ENCODE measurements at regions not wholly inside any gene's neighbourhood (a gene's known extent, or its start where the extent isn't known, plus 50 kb on each side); places are given as distances from the start of the nearest gene placed in this dataset.
A peak's percentile ranks its signal among the peaks of the same experiment; 100 is the strongest.

DNA sequence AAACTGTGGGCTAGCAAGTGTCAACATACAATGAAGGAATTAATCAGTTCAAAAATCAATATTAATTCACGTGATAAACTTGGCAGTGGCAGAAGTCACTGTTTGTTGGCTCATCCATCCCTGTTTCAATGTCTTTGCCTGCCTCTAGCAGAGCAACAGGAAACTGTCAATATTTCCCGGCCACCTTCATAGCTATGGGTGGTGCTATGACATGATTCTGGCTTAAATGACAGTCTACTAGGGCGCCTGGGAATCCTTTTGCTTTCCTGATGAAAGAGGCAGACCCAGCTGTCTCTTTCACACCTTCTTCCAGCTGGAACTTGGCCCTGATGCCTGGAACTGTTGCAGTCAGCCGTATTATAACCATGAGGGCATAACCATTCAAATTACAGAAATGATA, 72.1 kb upstream of the DNAH5 start:
- intact Hi-C loops (cut with DNase I), result no loop called here
- H3K9me3 ChIP-seq, result no peaks in the 10 kb centered on the region
- H3K27me3 ChIP-seq, result no peaks in the 10 kb centered on the region
- H3K36me3 ChIP-seq, result no peaks in the 10 kb centered on the region
- no peak overlapping the region for H3K4me3 ChIP-seq
- H3K27ac ChIP-seq, result peak overlapping the region in 2 of 3 donors; percentile 19 to 41
- DNase-seq (no peak), ATAC-seq (peak; percentile 76 to 90 (median 85))
- peaks cover 0 to 11% (median 5%) of the 10 kb centered on the region in 4 donors for H3K4me1 ChIP-seq
- WGBS (ENCODE audit: insufficient coverage, low coverage, low lambda C conversion rate, missing lambda C conversion rate), result 28% methylated on average over 4 of the region's 4 CpGs
- TF ChIP-seq, protein P1, sequence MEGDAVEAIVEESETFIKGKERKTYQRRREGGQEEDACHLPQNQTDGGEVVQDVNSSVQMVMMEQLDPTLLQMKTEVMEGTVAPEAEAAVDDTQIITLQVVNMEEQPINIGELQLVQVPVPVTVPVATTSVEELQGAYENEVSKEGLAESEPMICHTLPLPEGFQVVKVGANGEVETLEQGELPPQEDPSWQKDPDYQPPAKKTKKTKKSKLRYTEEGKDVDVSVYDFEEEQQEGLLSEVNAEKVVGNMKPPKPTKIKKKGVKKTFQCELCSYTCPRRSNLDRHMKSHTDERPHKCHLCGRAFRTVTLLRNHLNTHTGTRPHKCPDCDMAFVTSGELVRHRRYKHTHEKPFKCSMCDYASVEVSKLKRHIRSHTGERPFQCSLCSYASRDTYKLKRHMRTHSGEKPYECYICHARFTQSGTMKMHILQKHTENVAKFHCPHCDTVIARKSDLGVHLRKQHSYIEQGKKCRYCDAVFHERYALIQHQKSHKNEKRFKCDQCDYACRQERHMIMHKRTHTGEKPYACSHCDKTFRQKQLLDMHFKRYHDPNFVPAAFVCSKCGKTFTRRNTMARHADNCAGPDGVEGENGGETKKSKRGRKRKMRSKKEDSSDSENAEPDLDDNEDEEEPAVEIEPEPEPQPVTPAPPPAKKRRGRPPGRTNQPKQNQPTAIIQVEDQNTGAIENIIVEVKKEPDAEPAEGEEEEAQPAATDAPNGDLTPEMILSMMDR (IDR thresholded peaks at IDR 0.05), result no peak
- TF ChIP-seq POLR2A (IDR thresholded peaks at IDR 0.05), result peak; percentile 11

DNA sequence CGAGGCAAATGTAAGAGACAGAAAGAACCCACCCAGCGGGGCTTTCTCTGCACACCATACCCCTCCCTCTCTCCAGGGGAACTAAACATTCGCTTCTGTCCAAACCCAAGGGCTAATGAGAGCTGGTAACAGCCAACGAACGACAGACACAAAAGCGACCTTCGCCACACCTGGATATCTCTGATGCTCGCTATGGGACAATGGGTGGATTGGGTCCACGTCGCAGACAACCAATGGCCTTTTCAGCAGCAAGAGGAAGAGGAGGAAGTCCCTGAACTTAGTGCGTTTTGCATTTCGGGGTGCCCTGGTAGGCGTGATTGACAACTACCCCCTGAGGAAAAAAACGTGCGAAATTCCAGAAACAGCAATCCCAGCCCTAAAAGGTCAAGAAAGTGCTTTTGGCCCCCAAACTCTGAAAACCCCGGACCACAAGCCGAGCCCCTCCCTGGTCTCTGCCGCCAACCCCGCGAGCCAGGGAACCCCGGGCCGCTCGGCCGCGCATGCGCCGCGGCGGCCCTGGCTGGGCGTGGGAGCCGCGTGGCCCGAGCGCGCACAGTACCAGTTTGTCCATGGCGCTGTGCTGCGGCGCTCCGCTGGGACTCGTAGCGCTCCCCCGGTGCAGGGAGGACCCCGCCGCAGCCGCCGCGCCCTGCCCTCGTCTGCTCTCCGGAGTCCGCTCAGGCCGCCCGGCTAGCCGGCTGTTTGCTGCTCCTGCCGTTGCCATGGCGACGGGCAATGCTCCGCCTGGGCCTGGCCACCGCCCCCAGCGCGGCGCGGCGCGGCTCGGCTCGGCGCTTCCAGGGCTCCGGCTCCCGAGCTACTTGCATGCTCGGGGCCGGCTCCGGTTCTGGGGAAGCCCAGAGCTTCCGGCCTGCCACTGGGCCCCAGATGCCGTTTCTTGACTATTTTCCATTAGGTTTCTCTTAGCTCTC, 66.9 kb upstream of the DNAH5 start:
- ATAC-seq (peak; percentile 71 to 85 (median 82)), DNase-seq (peak; percentile 89 to 93 (median 91))
- Histone ChIP-seq H3K27ac (peak overlapping the region; percentile 35 to 82 (median 54)), H3K9me3 (no peaks in the 10 kb centered on the region), H3K27me3 (no peaks in the 10 kb centered on the region), H3K36me3 (no peaks in the 10 kb centered on the region), H3K4me3 (peak overlapping the region; percentile 44 to 73 (median 66)), H3K4me1 (peaks cover 0 to 41% (median 12%) of the 10 kb centered on the region in 4 donors)
- WGBS (ENCODE audit: insufficient coverage, low coverage, low lambda C conversion rate, missing lambda C conversion rate), result 4% methylated on average over 20 of the region's 74 CpGs
- intact Hi-C loops (cut with DNase I), result no loop called here
- TF ChIP-seq, protein P1 (IDR thresholded peaks at IDR 0.05), result peak in 2 of 4 donors; percentile 8 to 16
- TF ChIP-seq POLR2A (IDR thresholded peaks at IDR 0.05), result peak; percentile 75

DNA sequence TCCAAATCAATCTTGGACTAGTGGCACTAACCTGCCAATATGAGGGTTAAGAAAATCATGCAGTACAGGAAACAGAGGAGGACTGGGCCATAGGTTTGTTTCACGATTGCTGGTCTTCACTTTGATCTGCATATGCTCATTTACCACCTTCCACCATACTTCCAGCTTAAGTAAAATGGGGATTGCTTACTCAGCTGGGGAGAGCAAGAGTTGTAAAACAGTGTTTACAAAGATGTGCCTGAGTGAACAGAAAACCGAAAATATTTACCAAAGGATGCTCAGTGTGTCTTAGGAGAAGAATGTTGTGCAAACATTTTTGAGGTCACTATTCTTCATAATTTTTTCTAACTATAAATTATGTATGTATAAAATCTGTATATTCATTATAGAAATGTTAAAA, 65.1 kb upstream of the DNAH5 start:
- Histone ChIP-seq H3K4me3 (no peak overlapping the region), H3K27me3 (no peaks in the 10 kb centered on the region), H3K36me3 (no peaks in the 10 kb centered on the region), H3K27ac (peak overlapping the region; percentile 47 to 82 (median 62)), H3K4me1 (peaks cover 0 to 51% (median 13%) of the 10 kb centered on the region in 4 donors), H3K9me3 (no peaks in the 10 kb centered on the region)
- DNase-seq (no peak), ATAC-seq (no peak)
- 45% methylated on average over 2 of the region's 2 CpGs for WGBS (ENCODE audit: insufficient coverage, low coverage, low lambda C conversion rate, missing lambda C conversion rate)
- TF ChIP-seq, protein P1 (IDR thresholded peaks at IDR 0.05), result no peak
- no peak for TF ChIP-seq POLR2A (IDR thresholded peaks at IDR 0.05)
- intact Hi-C loops (cut with DNase I), result no loop called here

DNA sequence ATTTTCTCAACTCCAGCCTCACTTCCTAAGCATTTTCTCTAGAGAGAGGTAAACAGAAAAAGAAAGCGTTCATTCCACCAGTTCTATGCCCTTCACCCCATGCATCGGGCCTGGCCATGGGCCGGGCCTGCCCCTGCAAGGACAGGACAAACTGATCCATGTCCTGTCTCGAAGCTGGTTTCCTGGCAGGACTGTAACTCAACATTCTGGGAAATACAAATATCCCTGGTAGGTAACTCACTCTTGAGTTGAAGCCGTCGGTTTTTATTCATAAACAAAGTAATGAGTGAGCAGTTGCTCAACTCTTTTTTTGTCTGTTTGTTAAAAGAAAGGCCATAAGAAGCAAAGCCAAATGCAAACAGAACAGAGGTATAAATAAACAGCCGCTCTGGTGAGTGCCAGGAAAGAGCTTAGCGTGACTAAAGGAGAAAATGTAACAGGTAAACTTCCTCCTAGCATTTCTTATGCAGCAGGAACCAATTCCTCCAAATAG, 64.4 kb upstream of the DNAH5 start:
- peak; percentile 68 to 86 (median 80) for ATAC-seq
- no peaks in the 10 kb centered on the region for H3K9me3 ChIP-seq
- 15% methylated on average over 8 of the region's 8 CpGs for WGBS (ENCODE audit: insufficient coverage, low coverage, low lambda C conversion rate, missing lambda C conversion rate)
- H3K36me3 ChIP-seq, result no peaks in the 10 kb centered on the region
- H3K27me3 ChIP-seq, result no peaks in the 10 kb centered on the region
- peak overlapping the region in 1 of 3 donors; percentile 12 for H3K4me3 ChIP-seq
- intact Hi-C loops (cut with DNase I), result no loop called here
- H3K4me1 ChIP-seq, result peaks cover 0 to 58% (median 16%) of the 10 kb centered on the region in 4 donors
- H3K27ac ChIP-seq, result peak overlapping the region; percentile 47 to 82 (median 62)
- TF ChIP-seq, protein P1 (IDR thresholded peaks at IDR 0.05), result no peak
- TF ChIP-seq POLR2A (IDR thresholded peaks at IDR 0.05), result no peak
- peak; percentile 74 to 80 (median 75) for DNase-seq

Data from right lobe of liver (tissue), 6 donors.